PC-3 (cell line): ENCODE measurements at regions not wholly inside any gene's neighbourhood (a gene's known extent, or its start where the extent isn't known, plus 50 kb on each side); places are given as distances from the start of the nearest gene placed in this dataset.

Source experiments
- ATAC-seq: fragments of 200-7000 bp; cut with Tn5 transposase; 2 replicates; pipeline ENCODE4 v1.9.1; 2020; ENCODE audit warnings: mild to moderate bottlenecking, moderate library complexity
- BruUV-seq: library from RNA; stranded (reverse); fragments of 400-500 nt; replicated peaks from 2 replicates; lab custom pipeline; 2021; lab: Mats Ljungman, UMichigan
- CTCF ChIA-PET: fragments of 300-600 bp; sonication (Branson Sonifier 250); formaldehyde crosslinking; loops from one replicate; lab custom pipeline; 2022; ENCODE audit warnings: antibody characterized with exemption; lab: Charles Lee
- POLR2A ChIA-PET: fragments of 300-600 bp; sonication (Branson Sonifier 250); formaldehyde crosslinking; loops from one replicate; lab custom pipeline; 2022; ENCODE audit warnings: antibody characterized with exemption; ENCODE audit not compliant: unreplicated experiment; lab: Charles Lee
- DNase-seq: peaks from one replicate; pipeline ENCODE4 v3.0.0-alpha.2; 2015
- H2AFZ ChIP-seq: fragments of 300-600 bp; sonication (generic); 2 replicates; pipeline ENCODE4 v1.6.0; 2016; ENCODE audit warnings: antibody characterized with exemption, low read length
- H3F3A ChIP-seq: fragments of 300-600 bp; sonication (generic); one replicate; pipeline ENCODE4 v1.6.0; 2017; ENCODE audit warnings: antibody characterized with exemption, low read length, control low read depth, mild to moderate bottlenecking; ENCODE audit not compliant: unreplicated experiment
- H3K27ac ChIP-seq: fragments of 300-600 bp; sonication (generic); 2 replicates; pipeline ENCODE4 v1.5.1; 2016; ENCODE audit warnings: mild to moderate bottlenecking, low read length
- H3K27me3 ChIP-seq: fragments of 300-600 bp; sonication (generic); 2 replicates; pipeline ENCODE4 v1.6.1; 2016; ENCODE audit warnings: low read length, mixed read lengths
- H3K36me3 ChIP-seq: fragments of 300-600 bp; sonication (generic); 2 replicates; pipeline ENCODE4 v1.6.1; 2016; ENCODE audit warnings: low read depth, mixed run types, low read length, mixed read lengths
- H3K4me1 ChIP-seq: fragments of 300-600 bp; sonication (generic); 2 replicates; pipeline ENCODE4 v1.5.1; 2016; ENCODE audit warnings: low read length; ENCODE audit not compliant: insufficient read depth
- H3K4me2 ChIP-seq: fragments of 300-600 bp; sonication (generic); 2 replicates; pipeline ENCODE4 v1.6.0; 2016; ENCODE audit warnings: low read length
- H3K4me3 ChIP-seq: fragments of 300-600 bp; sonication (generic); 2 replicates; pipeline ENCODE4 v1.5.1; 2016; ENCODE audit warnings: mild to moderate bottlenecking, low read length, mixed read lengths
- H3K79me2 ChIP-seq: fragments of 300-600 bp; sonication (generic); 2 replicates; pipeline ENCODE4 v1.6.1; 2017; ENCODE audit warnings: low read length, mixed read lengths
- H3K9ac ChIP-seq: fragments of 300-600 bp; sonication (generic); 2 replicates; pipeline ENCODE4 v1.6.0; 2016; ENCODE audit warnings: mild to moderate bottlenecking, low read length
- H3K9me2 ChIP-seq: fragments of 300-600 bp; sonication (generic); replicated peaks from 2 replicates; pipeline ENCODE4 v1.6.1; 2016; ENCODE audit warnings: mixed run types, low read length, mixed read lengths
- H3K9me3 ChIP-seq: fragments of 300-600 bp; sonication (generic); 2 replicates; pipeline ENCODE4 v1.6.1; 2016; ENCODE audit warnings: low read length, mixed read lengths
- H4K20me1 ChIP-seq: fragments of 300-600 bp; sonication (generic); 2 replicates; pipeline ENCODE4 v1.6.1; 2016; ENCODE audit warnings: low read length, mixed read lengths
- CTCF ChIP-seq: fragments of 300-600 bp; sonication (generic); conservative IDR thresholded peaks from 2 replicates; pipeline ENCODE4 v1.5.1; 2017; ENCODE audit warnings: antibody characterized with exemption, low read depth, mild to moderate bottlenecking, low read length
- EZH2 ChIP-seq: fragments of 300-600 bp; sonication (generic); IDR thresholded peaks from one replicate; pipeline ENCODE4 v1.6.1; 2017; ENCODE audit warnings: antibody characterized with exemption, mild to moderate bottlenecking, low read length; ENCODE audit not compliant: unreplicated experiment
- EZH2phosphoT487 ChIP-seq: fragments of 300-600 bp; sonication (generic); IDR thresholded peaks from 2 replicates; pipeline ENCODE4 v1.6.1; 2018; ENCODE audit warnings: mild to moderate bottlenecking, antibody characterized with exemption, low read length, borderline replicate concordance
- intact Hi-C: fragments of 100-400 bp; cut with micrococcal nuclease; formaldehyde crosslinking; loops from 2 replicates; pipeline ENCODE4 v1.9.0; 2023

- Histone ChIP-seq H3K4me3 (no peak overlapping the region), H2AFZ (no peak overlapping the region), H3K9ac (no peak overlapping the region), H3K27me3 (peaks cover 38% of the 10 kb centered on the region), H3K9me3 (no peaks in the 10 kb centered on the region), H3F3A (no peaks in the 10 kb centered on the region), H3K4me2 (no peak overlapping the region), H3K4me1 (no peaks in the 10 kb centered on the region), H3K79me2 (no peaks in the 10 kb centered on the region), H3K36me3 (no peaks in the 10 kb centered on the region), H3K9me2 (no peaks in the 10 kb centered on the region), H3K27ac (no peak overlapping the region), H4K20me1 (no peaks in the 10 kb centered on the region)
- no peak for DNase-seq
- ChIA-PET CTCF (no interaction called here), POLR2A (no interaction called here)
- TF ChIP-seq EZH2phosphoT487 (no peak), EZH2 (no peak), CTCF (no peak)
- no TSS peak for BruUV-seq
- no peak for ATAC-seq
- intact Hi-C loops = no loop called here
These were observed 169.6 kb upstream of the SOX1 start for GRCh38 chr13:111897178-111897845.

GRCh38 chr13:111897846-111898215, 169.1 kb upstream of the SOX1 start:
- H4K20me1 ChIP-seq = no peaks in the 10 kb centered on the region
- H3K79me2 ChIP-seq = no peaks in the 10 kb centered on the region
- no peak overlapping the region for H2AFZ ChIP-seq
- DNase-seq (no peak), ATAC-seq (no peak)
- H3K4me1 ChIP-seq = no peaks in the 10 kb centered on the region
- BruUV-seq = no TSS peak
- no peak overlapping the region for H3K9ac ChIP-seq
- ChIA-PET CTCF (no interaction called here), POLR2A (no interaction called here)
- intact Hi-C loops = no loop called here
- no peak overlapping the region for H3K27ac ChIP-seq
- no peaks in the 10 kb centered on the region for H3K36me3 ChIP-seq
- no peak for TF ChIP-seq EZH2
- TF ChIP-seq EZH2phosphoT487 = no peak
- no peak for TF ChIP-seq CTCF
- peaks cover 33% of the 10 kb centered on the region for H3K27me3 ChIP-seq
- no peak overlapping the region for H3K4me2 ChIP-seq
- H3K4me3 ChIP-seq = no peak overlapping the region
- H3K9me2 ChIP-seq = no peaks in the 10 kb centered on the region
- H3K9me3 ChIP-seq = no peaks in the 10 kb centered on the region
- H3F3A ChIP-seq = no peaks in the 10 kb centered on the region

- peaks cover 27% of the 10 kb centered on the region for H3K27me3 ChIP-seq
- no peak overlapping the region for H3K4me3 ChIP-seq
- no peak overlapping the region for H2AFZ ChIP-seq
- POLR2A ChIA-PET = no interaction called here
- no peak overlapping the region for H3K4me2 ChIP-seq
- TF ChIP-seq EZH2phosphoT487 = no peak
- no peak for TF ChIP-seq EZH2
- no peak for TF ChIP-seq CTCF
- no peaks in the 10 kb centered on the region for H3F3A ChIP-seq
- DNase-seq (no peak), ATAC-seq (no peak)
- H3K4me1 ChIP-seq = no peaks in the 10 kb centered on the region
- H3K36me3 ChIP-seq = no peaks in the 10 kb centered on the region
- no peaks in the 10 kb centered on the region for H3K79me2 ChIP-seq
- intact Hi-C loops = no loop called here
- no peaks in the 10 kb centered on the region for H4K20me1 ChIP-seq
- CTCF ChIA-PET = no interaction called here
- H3K9ac ChIP-seq = no peak overlapping the region
- no peak overlapping the region for H3K27ac ChIP-seq
- no TSS peak for BruUV-seq
- H3K9me3 ChIP-seq = no peaks in the 10 kb centered on the region
- no peaks in the 10 kb centered on the region for H3K9me2 ChIP-seq
These were observed 167.8 kb upstream of the SOX1 start for GRCh38 chr13:111898956-111899713.
